ENCODE measurements at regions not wholly inside any gene's neighbourhood (a gene's known extent, or its start where the extent isn't known, plus 50 kb on each side); places are given as distances from the start of the nearest gene placed in this dataset.

GRCh38 chr15:95263751-95264150 is 1032.4 kb downstream of the MCTP2 start:
- TF ChIP-seq, protein P1, sequence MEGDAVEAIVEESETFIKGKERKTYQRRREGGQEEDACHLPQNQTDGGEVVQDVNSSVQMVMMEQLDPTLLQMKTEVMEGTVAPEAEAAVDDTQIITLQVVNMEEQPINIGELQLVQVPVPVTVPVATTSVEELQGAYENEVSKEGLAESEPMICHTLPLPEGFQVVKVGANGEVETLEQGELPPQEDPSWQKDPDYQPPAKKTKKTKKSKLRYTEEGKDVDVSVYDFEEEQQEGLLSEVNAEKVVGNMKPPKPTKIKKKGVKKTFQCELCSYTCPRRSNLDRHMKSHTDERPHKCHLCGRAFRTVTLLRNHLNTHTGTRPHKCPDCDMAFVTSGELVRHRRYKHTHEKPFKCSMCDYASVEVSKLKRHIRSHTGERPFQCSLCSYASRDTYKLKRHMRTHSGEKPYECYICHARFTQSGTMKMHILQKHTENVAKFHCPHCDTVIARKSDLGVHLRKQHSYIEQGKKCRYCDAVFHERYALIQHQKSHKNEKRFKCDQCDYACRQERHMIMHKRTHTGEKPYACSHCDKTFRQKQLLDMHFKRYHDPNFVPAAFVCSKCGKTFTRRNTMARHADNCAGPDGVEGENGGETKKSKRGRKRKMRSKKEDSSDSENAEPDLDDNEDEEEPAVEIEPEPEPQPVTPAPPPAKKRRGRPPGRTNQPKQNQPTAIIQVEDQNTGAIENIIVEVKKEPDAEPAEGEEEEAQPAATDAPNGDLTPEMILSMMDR (IDR thresholded peaks at IDR 0.05), result no peak
- no peak for TF ChIP-seq POLR2A (IDR thresholded peaks at IDR 0.05)
- TF ChIP-seq POLR2AphosphoS5 (IDR thresholded peaks at IDR 0.05), result no peak
